ENCODE measurements at regions not wholly inside any gene's neighbourhood (a gene's known extent, or its start where the extent isn't known, plus 50 kb on each side); places are given as distances from the start of the nearest gene placed in this dataset.

- DNase-seq: no peak
Observed at GRCh38 chr2:118738524-118739308, 108.7 kb downstream of the EN1 start.

GRCh38 chr2:118738106-118738505 lies 109.3 kb downstream of the EN1 start:
- no peak for DNase-seq

GRCh38 chr2:118737684-118738083 lies 109.8 kb downstream of the EN1 start:
- DNase-seq: no peak

GRCh38 chr2:118732432-118732831 lies 115.0 kb downstream of the EN1 start:
- no peak for DNase-seq

GRCh38 chr2:118731413-118731812 lies 116.0 kb downstream of the EN1 start:
- no peak for DNase-seq

GRCh38 chr2:118730405-118730804 lies 117.0 kb downstream of the EN1 start:
- DNase-seq: no peak

GRCh38 chr2:118729760-118730159 lies 117.7 kb downstream of the EN1 start:
- DNase-seq: no peak

GRCh38 chr2:118728984-118729383 lies 118.5 kb downstream of the EN1 start:
- no peak for DNase-seq

- DNase-seq: no peak
Observed at GRCh38 chr2:118726821-118727220, 120.6 kb downstream of the EN1 start.

- no peak for DNase-seq
Observed at GRCh38 chr2:118723394-118723793, 124.1 kb downstream of the EN1 start.

GRCh38 chr2:118722976-118723375 lies 124.5 kb downstream of the EN1 start:
- no peak for DNase-seq

- DNase-seq: no peak
Observed at GRCh38 chr2:118721817-118722551, 125.5 kb downstream of the EN1 start.

GRCh38 chr2:118720866-118721265 lies 126.6 kb downstream of the EN1 start:
- no peak for DNase-seq

GRCh38 chr2:118718921-118719320 lies 128.5 kb downstream of the EN1 start:
- no peak for DNase-seq

GRCh38 chr2:118716102-118716501 lies 131.3 kb downstream of the EN1 start:
- DNase-seq: no peak

- no peak for DNase-seq
Observed at GRCh38 chr2:118714118-118714517, 133.3 kb downstream of the EN1 start.

- no peak for DNase-seq
Observed at GRCh38 chr2:118711603-118712002, 135.8 kb downstream of the EN1 start.

GRCh38 chr2:118710481-118710880 lies 137.0 kb downstream of the EN1 start:
- no peak for DNase-seq

- no peak for DNase-seq
Observed at GRCh38 chr2:118709786-118710185, 137.7 kb downstream of the EN1 start.

GRCh38 chr2:118706844-118707243 lies 140.6 kb downstream of the EN1 start:
- DNase-seq: no peak

- no peak for DNase-seq
Observed at GRCh38 chr2:118706371-118706770, 141.1 kb downstream of the EN1 start.

GRCh38 chr2:118705032-118705431 lies 142.4 kb downstream of the EN1 start:
- no peak for DNase-seq

- DNase-seq: no peak
Observed at GRCh38 chr2:118699447-118700175, 147.8 kb downstream of the EN1 start.

- no peak for DNase-seq
Observed at GRCh38 chr2:118698564-118698963, 148.9 kb downstream of the EN1 start.
